ENCODE measurements at regions not wholly inside any gene's neighbourhood (a gene's known extent, or its start where the extent isn't known, plus 50 kb on each side); places are given as distances from the start of the nearest gene placed in this dataset.

- no peak for ATAC-seq
- 28 to 31% methylated on average over 1 of the region's 1 CpG for WGBS, 2 donors
- no peak for TF ChIP-seq CTCF (IDR thresholded peaks at IDR 0.05)
- TF ChIP-seq POLR2A (IDR thresholded peaks at IDR 0.05) = no peak
These were observed 50.4 kb upstream of the RASGRF1 start for GRCh38 chr15:79140846-79141570.

More at GRCh38 chr15:79140846-79141570, 50.4 kb upstream of the RASGRF1 start:
- Histone ChIP-seq H3K4me1 (no peaks in the 10 kb centered on the region), H3K27me3 (no peaks in the 10 kb centered on the region), H3K27ac (no peak overlapping the region), H3K36me3 (replicated peaks in 1 of 2; ENCODE audit: insufficient read depth in 1 of 2, low read depth in 2 of 2) (no peaks in the 10 kb centered on the region), H3K9me3 (peaks cover 0 to 9% (median 0%) of the 10 kb centered on the region in 3 donors), H3K4me3 (no peak overlapping the region)
- intact Hi-C loops (cut with DNase I) = no loop called here
- no peak for DNase-seq

MicroRNAs encoded in the stretch of these regions (microRNA counts, 767-probe panel; counts per million panel counts)
- 0 to 736 counts per million in 2 donors for microRNA hsa-miR-184

Small RNAs in the stretch of these regions (microRNA-seq; reads per million reads assigned to microRNA genes)
- 16.2 to 16.3 reads per million in 2 donors for gene MIR184 (ENCODE audit: borderline number of aligned reads in 2 of 2, borderline replicate concordance in 2 of 2)

Small RNAs in the stretch of these regions (small RNA-seq; reads per million reads assigned to genes)
- 5.9 reads per million, percentile 89 among the genes with 10 or more reads in this experiment for gene MIR184
